ENCODE measurements at regions not wholly inside any gene's neighbourhood (a gene's known extent, or its start where the extent isn't known, plus 50 kb on each side); places are given as distances from the start of the nearest gene placed in this dataset.

- H3K4me2 ChIP-seq (ENCODE audit: low read length) = no peak overlapping the region
- CTCF ChIA-PET = no interaction called here
- no peaks in the 10 kb centered on the region for H3K4me1 ChIP-seq (ENCODE audit: insufficient read depth, low read length)
- H3K9me2 ChIP-seq (replicated peaks; ENCODE audit: low read length) = no peaks in the 10 kb centered on the region
- no peak for ATAC-seq
- no peaks in the 10 kb centered on the region for H4K20me1 ChIP-seq (ENCODE audit: low read length)
- no peak overlapping the region for H2AFZ ChIP-seq (ENCODE audit: low read length)
- no peak overlapping the region for H3K4me3 ChIP-seq (ENCODE audit: low read length)
- POLR2A ChIA-PET (ENCODE audit: unreplicated experiment) = interaction anchor here (0.6 kb wide), 1 partner anchor 435 kb away, joined by 5 read pairs; no protein-coding TSS in a partner anchor
- TF ChIP-seq EZH2 (IDR thresholded peaks at IDR 0.05; ENCODE audit: low read length, unreplicated experiment) = no peak
- TF ChIP-seq EZH2phosphoT487 (IDR thresholded peaks at IDR 0.05; ENCODE audit: borderline replicate concordance, low read length) = no peak
- no peak for TF ChIP-seq CTCF (conservative IDR thresholded peaks at IDR 0.05; ENCODE audit: low read depth, low read length)
- BruUV-seq (replicated peaks) = no TSS peak
- intact Hi-C loops (cut with micrococcal nuclease) = no loop called here
- no peak overlapping the region for H3K27ac ChIP-seq (ENCODE audit: low read length)
- no peaks in the 10 kb centered on the region for H3K27me3 ChIP-seq (ENCODE audit: low read length)
- no peak overlapping the region for H3K9ac ChIP-seq (ENCODE audit: low read length)
- no peaks in the 10 kb centered on the region for H3K79me2 ChIP-seq (ENCODE audit: low read length)
- H3F3A ChIP-seq (ENCODE audit: low read length, unreplicated experiment) = no peaks in the 10 kb centered on the region
- H3K9me3 ChIP-seq (ENCODE audit: low read length) = no peaks in the 10 kb centered on the region
- no peaks in the 10 kb centered on the region for H3K36me3 ChIP-seq (ENCODE audit: low read depth, low read length)
- DNase-seq = no peak
These were observed 444.1 kb upstream of the KLF6 start for GRCh38 chr10:4229106-4229505.

GRCh38 chr10:4227586-4227985 lies 442.6 kb upstream of the KLF6 start:
- H3F3A ChIP-seq (ENCODE audit: low read length, unreplicated experiment) = no peaks in the 10 kb centered on the region
- H3K9me3 ChIP-seq (ENCODE audit: low read length) = no peaks in the 10 kb centered on the region
- H3K4me2 ChIP-seq (ENCODE audit: low read length) = no peak overlapping the region
- no peaks in the 10 kb centered on the region for H4K20me1 ChIP-seq (ENCODE audit: low read length)
- no peaks in the 10 kb centered on the region for H3K79me2 ChIP-seq (ENCODE audit: low read length)
- no peaks in the 10 kb centered on the region for H3K27me3 ChIP-seq (ENCODE audit: low read length)
- POLR2A ChIA-PET (ENCODE audit: unreplicated experiment) = no interaction called here
- TF ChIP-seq EZH2 (IDR thresholded peaks at IDR 0.05; ENCODE audit: low read length, unreplicated experiment) (no peak), CTCF (conservative IDR thresholded peaks at IDR 0.05; ENCODE audit: low read depth, low read length) (no peak)
- H3K4me3 ChIP-seq (ENCODE audit: low read length) = no peak overlapping the region
- H3K9ac ChIP-seq (ENCODE audit: low read length) = no peak overlapping the region
- CTCF ChIA-PET = no interaction called here
- no TSS peak for BruUV-seq (replicated peaks)
- no peaks in the 10 kb centered on the region for H3K9me2 ChIP-seq (replicated peaks; ENCODE audit: low read length)
- no peak for ATAC-seq
- H2AFZ ChIP-seq (ENCODE audit: low read length) = no peak overlapping the region
- no peaks in the 10 kb centered on the region for H3K4me1 ChIP-seq (ENCODE audit: insufficient read depth, low read length)
- intact Hi-C loops (cut with micrococcal nuclease) = no loop called here
- no peaks in the 10 kb centered on the region for H3K36me3 ChIP-seq (ENCODE audit: low read depth, low read length)
- H3K27ac ChIP-seq (ENCODE audit: low read length) = no peak overlapping the region
- no peak for DNase-seq

GRCh38 chr10:4226941-4227540 lies 442.0 kb upstream of the KLF6 start:
- Histone ChIP-seq H3K79me2 (ENCODE audit: low read length) (no peaks in the 10 kb centered on the region), H3K4me1 (ENCODE audit: insufficient read depth, low read length) (no peaks in the 10 kb centered on the region), H3K27ac (ENCODE audit: low read length) (no peak overlapping the region), H2AFZ (ENCODE audit: low read length) (no peak overlapping the region), H3K9ac (ENCODE audit: low read length) (no peak overlapping the region), H3F3A (ENCODE audit: low read length, unreplicated experiment) (no peaks in the 10 kb centered on the region), H3K9me3 (ENCODE audit: low read length) (no peaks in the 10 kb centered on the region), H3K36me3 (ENCODE audit: low read depth, low read length) (no peaks in the 10 kb centered on the region), H3K27me3 (ENCODE audit: low read length) (no peaks in the 10 kb centered on the region), H3K9me2 (replicated peaks; ENCODE audit: low read length) (no peaks in the 10 kb centered on the region), H3K4me3 (ENCODE audit: low read length) (no peak overlapping the region), H3K4me2 (ENCODE audit: low read length) (no peak overlapping the region), H4K20me1 (ENCODE audit: low read length) (no peaks in the 10 kb centered on the region)
- DNase-seq = no peak
- ChIA-PET CTCF (no interaction called here), POLR2A (ENCODE audit: unreplicated experiment) (no interaction called here)
- TF ChIP-seq EZH2phosphoT487 (IDR thresholded peaks at IDR 0.05; ENCODE audit: borderline replicate concordance, low read length) = no peak
- no peak for TF ChIP-seq CTCF (conservative IDR thresholded peaks at IDR 0.05; ENCODE audit: low read depth, low read length)
- no peak for TF ChIP-seq EZH2 (IDR thresholded peaks at IDR 0.05; ENCODE audit: low read length, unreplicated experiment)
- no TSS peak for BruUV-seq (replicated peaks)
- ATAC-seq = no peak
- intact Hi-C loops (cut with micrococcal nuclease) = no loop called here

Data from PC-3 (cell line).